ENCODE measurements at regions not wholly inside any gene's neighbourhood (a gene's known extent, or its start where the extent isn't known, plus 50 kb on each side); places are given as distances from the start of the nearest gene placed in this dataset.
"Not testable (repeated sequence)": the region's sequence is repeated elsewhere in the genome, so short reads cannot be mapped to it uniquely, and the experiment has no call there.

- H3K27ac Mint-ChIP-seq; ATAC-seq; DNase-seq; H3K9me3 ChIP-seq (ENCODE audit: control insufficient read depth, low read length, poor library complexity, severe bottlenecking); H3K36me3 Mint-ChIP-seq (ENCODE audit: low read depth); H3K4me1 Mint-ChIP-seq; H3K27me3 Mint-ChIP-seq: not testable (repeated sequence)
- H3K4me3 Mint-ChIP-seq: peak overlapping the region; percentile 94
These were observed 108.2 kb downstream of the SPATA31A1 start for GRCh38 chr9:39463696-39464095.

DNA sequence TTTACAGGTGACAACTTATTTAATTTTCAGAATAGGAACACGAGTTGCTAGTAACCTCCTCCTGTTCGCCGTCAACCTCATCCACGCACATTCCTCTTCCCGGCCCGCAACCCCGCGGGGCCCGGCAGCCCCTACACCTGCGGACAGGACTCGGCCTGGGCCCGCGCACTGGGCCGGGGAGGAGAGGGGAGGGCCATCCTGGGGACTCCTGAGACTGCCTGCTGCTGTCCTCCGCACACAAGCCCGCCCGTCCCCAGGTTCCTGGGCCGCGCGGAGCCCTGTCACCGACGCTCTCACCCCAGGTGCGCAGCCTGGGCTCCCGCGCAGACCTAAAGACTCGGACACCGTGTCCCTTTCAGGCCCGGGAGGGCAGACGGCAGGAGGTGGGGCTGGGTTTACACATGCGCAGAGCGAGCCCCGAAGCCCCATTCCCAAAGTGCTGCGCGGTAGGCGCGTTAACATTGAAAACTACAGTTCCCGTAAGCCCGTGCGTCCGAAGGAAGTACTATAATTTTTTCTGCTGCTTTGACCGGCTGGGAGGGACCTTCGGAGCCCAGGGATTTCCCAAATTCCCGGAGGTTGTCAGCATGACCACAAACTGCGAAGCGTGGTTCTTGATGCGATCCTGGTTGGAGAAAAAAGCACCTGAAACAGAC, 108.8 kb downstream of the SPATA31A1 start:
- not testable (repeated sequence) for H3K4me1 Mint-ChIP-seq; H3K27me3 Mint-ChIP-seq; H3K36me3 Mint-ChIP-seq (ENCODE audit: low read depth); H3K9me3 ChIP-seq (ENCODE audit: control insufficient read depth, low read length, poor library complexity, severe bottlenecking)
- ATAC-seq (peak; percentile 94), DNase-seq (peak; percentile 19 to 39 (median 32))
- H3K27ac Mint-ChIP-seq: peak overlapping the region; percentile 75
- peak overlapping the region; percentile 94 for H3K4me3 Mint-ChIP-seq

DNA sequence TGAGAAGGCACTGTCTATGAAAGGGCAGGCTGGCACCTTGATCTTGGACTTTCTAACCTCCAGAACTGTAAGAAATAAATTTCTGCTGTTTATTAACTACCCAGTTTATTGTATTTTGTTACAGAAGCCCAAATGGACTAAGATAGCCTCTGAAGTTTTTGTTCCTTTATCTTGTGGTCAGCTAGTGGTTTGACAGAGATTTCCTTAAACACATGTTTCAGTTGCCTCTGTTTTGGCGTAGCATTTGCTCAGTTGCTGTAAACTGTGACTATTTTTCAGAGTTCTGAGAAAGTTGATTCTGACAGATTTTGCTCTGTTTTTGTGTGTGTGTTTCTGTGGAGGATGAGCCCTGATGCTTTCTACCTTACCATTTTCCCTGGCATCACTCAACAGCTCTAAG, 119.0 kb downstream of the SPATA31A1 start:
- not testable (repeated sequence) for H3K9me3 ChIP-seq (ENCODE audit: control insufficient read depth, low read length, poor library complexity, severe bottlenecking); H3K4me1 Mint-ChIP-seq; H3K27me3 Mint-ChIP-seq; H3K27ac Mint-ChIP-seq; H3K36me3 Mint-ChIP-seq (ENCODE audit: low read depth); ATAC-seq; H3K4me3 Mint-ChIP-seq; DNase-seq

- H3K27me3 Mint-ChIP-seq; H3K27ac Mint-ChIP-seq; ATAC-seq; H3K36me3 Mint-ChIP-seq (ENCODE audit: low read depth); H3K4me3 Mint-ChIP-seq; H3K9me3 ChIP-seq (ENCODE audit: control insufficient read depth, low read length, poor library complexity, severe bottlenecking); H3K4me1 Mint-ChIP-seq; DNase-seq: not testable (repeated sequence)
These were observed 127.6 kb downstream of the SPATA31A1 start for GRCh38 chr9:39483073-39483472.

- ATAC-seq: peak; percentile 37
- not testable (repeated sequence) for H3K36me3 Mint-ChIP-seq (ENCODE audit: low read depth); DNase-seq; H3K4me1 Mint-ChIP-seq; H3K9me3 ChIP-seq (ENCODE audit: control insufficient read depth, low read length, poor library complexity, severe bottlenecking); H3K27ac Mint-ChIP-seq; H3K4me3 Mint-ChIP-seq; H3K27me3 Mint-ChIP-seq
These were observed 128.4 kb downstream of the SPATA31A1 start for GRCh38 chr9:39483880-39484279.

DNA sequence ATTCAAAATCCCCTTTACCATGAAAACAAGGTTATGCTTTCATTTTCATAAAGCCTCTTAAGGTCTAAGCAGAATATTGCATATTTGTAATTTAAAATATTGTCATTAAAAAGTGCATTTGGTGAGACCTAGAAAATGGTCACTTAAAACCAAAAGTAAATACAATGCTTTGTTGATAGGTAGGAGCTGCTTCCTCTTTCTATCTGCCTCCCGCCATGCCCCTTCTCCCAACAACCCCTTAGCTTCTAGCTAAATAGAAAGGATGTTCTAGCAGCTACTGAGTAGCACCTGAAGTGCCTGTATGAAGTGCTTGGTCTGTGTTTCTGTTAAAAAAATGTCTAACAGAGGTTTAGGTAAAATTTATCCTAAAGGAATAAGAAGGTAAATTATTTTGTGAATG, 128.8 kb downstream of the SPATA31A1 start:
- not testable (repeated sequence) for H3K27me3 Mint-ChIP-seq; DNase-seq; H3K4me1 Mint-ChIP-seq; H3K4me3 Mint-ChIP-seq; H3K27ac Mint-ChIP-seq; H3K36me3 Mint-ChIP-seq (ENCODE audit: low read depth); H3K9me3 ChIP-seq (ENCODE audit: control insufficient read depth, low read length, poor library complexity, severe bottlenecking)
- ATAC-seq: peak; percentile 21

GRCh38 chr9:39487477-39487876, 132.0 kb downstream of the SPATA31A1 start:
- DNase-seq; H3K4me1 Mint-ChIP-seq; H3K36me3 Mint-ChIP-seq (ENCODE audit: low read depth); ATAC-seq; H3K4me3 Mint-ChIP-seq; H3K9me3 ChIP-seq (ENCODE audit: control insufficient read depth, low read length, poor library complexity, severe bottlenecking); H3K27ac Mint-ChIP-seq; H3K27me3 Mint-ChIP-seq: not testable (repeated sequence)

DNA sequence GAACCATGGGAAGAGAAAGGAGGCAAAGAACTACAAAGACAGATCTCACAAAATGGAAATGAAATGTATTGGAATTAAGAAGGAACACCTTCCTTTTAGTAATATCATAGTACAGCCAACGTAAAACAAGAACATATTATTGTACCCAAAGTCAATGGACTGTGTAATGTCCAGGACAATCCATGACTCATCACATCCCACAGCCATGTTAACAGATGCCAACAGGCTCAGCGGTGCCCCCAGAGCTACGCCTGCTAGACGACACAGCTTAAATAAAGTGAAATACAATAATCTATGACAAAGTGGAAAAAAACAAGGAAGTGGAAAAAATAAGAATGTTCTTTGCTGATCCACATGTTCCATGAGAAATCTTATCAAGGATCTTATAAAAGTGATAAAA, 140.8 kb downstream of the SPATA31A1 start:
- not testable (repeated sequence) for H3K27me3 Mint-ChIP-seq; H3K27ac Mint-ChIP-seq; DNase-seq; H3K9me3 ChIP-seq (ENCODE audit: control insufficient read depth, low read length, poor library complexity, severe bottlenecking); ATAC-seq; H3K36me3 Mint-ChIP-seq (ENCODE audit: low read depth); H3K4me3 Mint-ChIP-seq; H3K4me1 Mint-ChIP-seq

DNA sequence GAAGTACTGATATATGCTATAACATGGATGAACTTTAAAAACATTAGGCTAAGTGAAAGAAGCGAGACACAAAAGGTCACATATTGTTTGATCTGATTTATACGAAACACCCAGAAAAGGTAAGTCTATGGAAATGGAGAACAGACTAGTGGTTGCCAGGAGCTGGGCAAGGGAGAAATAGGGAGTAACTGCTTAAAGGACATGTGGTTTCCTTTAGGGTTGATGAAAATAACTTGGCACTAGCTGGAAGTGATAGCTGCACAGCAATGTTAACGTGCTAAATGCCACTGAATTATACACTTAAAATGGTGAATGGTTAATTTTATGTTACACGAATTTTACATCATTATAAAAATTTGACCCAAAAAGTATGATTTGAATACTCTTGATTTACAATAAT, 147.7 kb downstream of the SPATA31A1 start:
- not testable (repeated sequence) for H3K27me3 Mint-ChIP-seq; ATAC-seq; H3K27ac Mint-ChIP-seq; H3K4me3 Mint-ChIP-seq; DNase-seq; H3K36me3 Mint-ChIP-seq (ENCODE audit: low read depth); H3K4me1 Mint-ChIP-seq; H3K9me3 ChIP-seq (ENCODE audit: control insufficient read depth, low read length, poor library complexity, severe bottlenecking)

GRCh38 chr9:39527387-39528029, 172.0 kb downstream of the SPATA31A1 start:
- not testable (repeated sequence) for H3K9me3 ChIP-seq (ENCODE audit: control insufficient read depth, low read length, poor library complexity, severe bottlenecking); H3K27ac Mint-ChIP-seq; H3K36me3 Mint-ChIP-seq (ENCODE audit: low read depth); H3K4me1 Mint-ChIP-seq; H3K4me3 Mint-ChIP-seq; H3K27me3 Mint-ChIP-seq; ATAC-seq; DNase-seq

- H3K27me3 Mint-ChIP-seq; H3K4me1 Mint-ChIP-seq; H3K27ac Mint-ChIP-seq; DNase-seq; H3K36me3 Mint-ChIP-seq (ENCODE audit: low read depth); H3K9me3 ChIP-seq (ENCODE audit: control insufficient read depth, low read length, poor library complexity, severe bottlenecking); H3K4me3 Mint-ChIP-seq: not testable (repeated sequence)
- peak; percentile 85 for ATAC-seq
These were observed 177.1 kb downstream of the SPATA31A1 start for GRCh38 chr9:39532597-39532996.

- H3K36me3 Mint-ChIP-seq (ENCODE audit: low read depth); H3K9me3 ChIP-seq (ENCODE audit: control insufficient read depth, low read length, poor library complexity, severe bottlenecking); H3K4me1 Mint-ChIP-seq; DNase-seq; H3K27ac Mint-ChIP-seq; H3K27me3 Mint-ChIP-seq; H3K4me3 Mint-ChIP-seq: not testable (repeated sequence)
- peak; percentile 19 for ATAC-seq
These were observed 177.7 kb downstream of the SPATA31A1 start for GRCh38 chr9:39533001-39533762.

DNA sequence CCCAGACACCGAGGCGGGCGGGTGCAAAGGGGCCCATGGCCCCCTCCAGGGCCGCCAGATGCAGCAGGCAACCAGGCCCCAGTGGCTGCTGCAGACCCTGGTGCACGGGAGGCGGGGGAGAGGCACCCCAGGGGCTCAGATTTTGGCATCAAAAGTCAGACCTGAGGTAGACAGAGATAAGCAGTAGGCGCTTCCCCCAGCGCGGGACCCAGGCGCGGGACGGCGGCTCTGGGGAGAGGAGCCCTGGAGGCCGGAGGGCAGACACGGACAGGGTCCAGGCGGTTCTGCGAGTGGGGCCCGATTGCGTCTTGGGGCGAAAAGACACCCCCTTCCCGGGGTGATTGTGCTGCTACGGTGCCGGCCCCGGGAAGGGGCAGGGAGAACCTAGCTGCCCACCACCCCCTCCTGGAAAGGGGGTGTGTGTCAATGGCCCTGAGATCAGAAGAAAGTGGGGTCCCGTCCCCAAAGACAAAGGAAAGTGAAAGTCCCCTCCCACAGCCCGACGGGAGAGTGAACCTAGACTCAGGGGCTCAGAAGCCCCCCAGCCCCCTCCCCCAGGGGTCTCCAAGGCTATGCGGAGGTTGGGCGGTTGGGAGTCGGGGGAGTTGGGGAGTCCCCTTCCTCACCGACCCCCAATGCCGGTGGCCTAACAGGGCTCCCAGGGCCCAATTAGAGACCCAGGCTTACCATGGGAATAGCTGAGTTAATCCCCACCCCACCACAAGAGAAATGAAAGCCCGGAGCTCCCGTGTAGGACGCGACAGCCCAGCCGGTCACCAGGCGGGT, 178.5 kb downstream of the SPATA31A1 start:
- not testable (repeated sequence) for H3K4me1 Mint-ChIP-seq; DNase-seq; H3K27me3 Mint-ChIP-seq; ATAC-seq; H3K27ac Mint-ChIP-seq; H3K4me3 Mint-ChIP-seq; H3K36me3 Mint-ChIP-seq (ENCODE audit: low read depth); H3K9me3 ChIP-seq (ENCODE audit: control insufficient read depth, low read length, poor library complexity, severe bottlenecking)
